H9 (cell line): ENCODE measurements at regions not wholly inside any gene's neighbourhood (a gene's known extent, or its start where the extent isn't known, plus 50 kb on each side); places are given as distances from the start of the nearest gene placed in this dataset.

ENCODE experiments used
- DNase-seq: peaks from one replicate; pipeline ENCODE4 v3.0.0-alpha.2; 2017
- H2AFZ ChIP-seq: one replicate; pipeline ENCODE4 v1.6.1; 2013; ENCODE audit warnings: mild to moderate bottlenecking, low read length, control low read depth, moderate library complexity
- H2AK5ac ChIP-seq: 2 replicates; pipeline ENCODE4 v1.6.1; 2013; ENCODE audit warnings: low read length, control low read depth, mixed read lengths; ENCODE audit not compliant: insufficient read length
- H2BK120ac ChIP-seq: one replicate; pipeline ENCODE4 v1.6.1; 2013; ENCODE audit warnings: low read depth, mild to moderate bottlenecking, low read length, control low read depth, inconsistent platforms; ENCODE audit not compliant: poor library complexity, severe bottlenecking
- H2BK12ac ChIP-seq: 2 replicates; pipeline ENCODE4 v1.6.1; 2013; ENCODE audit warnings: low read length, control low read depth, mixed read lengths, low read depth; ENCODE audit not compliant: insufficient read length
- H2BK15ac ChIP-seq: 2 replicates; pipeline ENCODE4 v1.6.1; 2013; ENCODE audit warnings: low read depth, low read length, control low read depth
- H2BK20ac ChIP-seq: one replicate; pipeline ENCODE4 v1.6.1; 2013; ENCODE audit warnings: low read depth, mild to moderate bottlenecking, low read length, control low read depth, inconsistent platforms; ENCODE audit not compliant: poor library complexity, severe bottlenecking
- H2BK5ac ChIP-seq: 2 replicates; pipeline ENCODE4 v1.6.1; 2013; ENCODE audit warnings: low read length, control low read depth, mixed read lengths; ENCODE audit not compliant: insufficient read length
- H3K14ac ChIP-seq: 2 replicates; pipeline ENCODE4 v1.6.1; 2013; ENCODE audit warnings: low read length, control low read depth; ENCODE audit not compliant: insufficient read depth
- H3K18ac ChIP-seq: 2 replicates; pipeline ENCODE4 v1.6.1; 2013; ENCODE audit warnings: low read depth, mild to moderate bottlenecking, mixed read lengths, low read length, control low read depth; ENCODE audit not compliant: insufficient read length
- H3K23ac ChIP-seq: 2 replicates; pipeline ENCODE4 v1.6.1; 2013; ENCODE audit warnings: low read length, control low read depth, mixed read lengths, low read depth; ENCODE audit not compliant: insufficient read length
- H3K23me2 ChIP-seq: 2 replicates; pipeline ENCODE4 v1.6.1; 2013; ENCODE audit warnings: low read depth, mild to moderate bottlenecking, mixed read lengths, low read length, control low read depth; ENCODE audit not compliant: insufficient read length, poor library complexity, severe bottlenecking
- H3K27ac ChIP-seq: 2 replicates; pipeline ENCODE4 v1.5.1; 2013; ENCODE audit warnings: low read length, control low read depth, mixed read lengths, low read depth; ENCODE audit not compliant: insufficient read length
- H3K27me3 ChIP-seq: 2 replicates; pipeline ENCODE4 v1.6.1; 2013; ENCODE audit warnings: low read length, control low read depth, inconsistent platforms; ENCODE audit not compliant: insufficient read depth
- H3K4ac ChIP-seq: 2 replicates; pipeline ENCODE4 v1.6.1; 2013; ENCODE audit warnings: low read depth, mild to moderate bottlenecking, control low read depth, inconsistent platforms, low read length, moderate library complexity
- H3K4me1 ChIP-seq: 2 replicates; pipeline ENCODE4 v1.6.1; 2013; ENCODE audit warnings: low read length, control low read depth, inconsistent platforms; ENCODE audit not compliant: insufficient read depth
- H3K4me2 ChIP-seq: 2 replicates; pipeline ENCODE4 v1.6.1; 2013; ENCODE audit warnings: low read length, control low read depth, mixed read lengths; ENCODE audit not compliant: insufficient read length, insufficient read depth
- H3K56ac ChIP-seq: 2 replicates; pipeline ENCODE4 v1.6.1; 2013; ENCODE audit warnings: low read depth, mild to moderate bottlenecking, mixed read lengths, low read length, control low read depth; ENCODE audit not compliant: insufficient read length
- H3K79me1 ChIP-seq: 2 replicates; pipeline ENCODE4 v1.6.1; 2013; ENCODE audit warnings: low read depth, mild to moderate bottlenecking, moderate library complexity, low read length, control low read depth, inconsistent platforms; ENCODE audit not compliant: insufficient read depth, poor library complexity, severe bottlenecking
- H3K79me2 ChIP-seq: 2 replicates; pipeline ENCODE4 v1.6.1; 2013; ENCODE audit warnings: low read length, control low read depth, inconsistent platforms; ENCODE audit not compliant: insufficient read depth
- H3K9ac ChIP-seq: 2 replicates; pipeline ENCODE4 v1.6.1; 2013; ENCODE audit warnings: low read length, control low read depth, mixed read lengths; ENCODE audit not compliant: insufficient read length; ENCODE audit errors: extremely low read depth
- H3K9me3 ChIP-seq: one replicate; pipeline ENCODE4 v1.6.1; 2013; ENCODE audit warnings: low read depth, low read length, inconsistent platforms; ENCODE audit not compliant: control insufficient read depth
- H3T11ph ChIP-seq: one replicate; pipeline ENCODE4 v1.6.1; 2013; ENCODE audit warnings: mild to moderate bottlenecking, low read length, control low read depth, inconsistent platforms
- H4K20me1 ChIP-seq: one replicate; pipeline ENCODE4 v1.6.1; 2013; ENCODE audit not compliant: control insufficient read depth, insufficient read length, insufficient read depth
- H4K5ac ChIP-seq: 2 replicates; pipeline ENCODE4 v1.6.1; 2013; ENCODE audit warnings: low read depth, mild to moderate bottlenecking, mixed read lengths, low read length, control low read depth; ENCODE audit not compliant: insufficient read length
- H4K8ac ChIP-seq: replicated peaks from 2 replicates; pipeline ENCODE4 v1.6.1; 2013; ENCODE audit warnings: low read length, control low read depth, mixed read lengths, low read depth; ENCODE audit not compliant: insufficient read length
- H4K91ac ChIP-seq: 2 replicates; pipeline ENCODE4 v1.6.1; 2013; ENCODE audit warnings: low read depth, mild to moderate bottlenecking, moderate library complexity, mixed read lengths, low read length, control low read depth; ENCODE audit not compliant: insufficient read length
- H3K27ac Mint-ChIP-seq, 3 experiments: 2 replicates in 2 of 3; 3 replicates in 1 of 3; pipeline ENCODE4 v1.8.0; 2020 to 2021; ENCODE audit warnings: mixed read lengths in 3 of 3, mild to moderate bottlenecking in 1 of 3, moderate library complexity in 1 of 3
- H3K27me3 Mint-ChIP-seq: 2 replicates; pipeline ENCODE4 v1.8.0; 2021; ENCODE audit warnings: low read depth, mild to moderate bottlenecking, moderate library complexity, mixed read lengths
- H3K36me3 Mint-ChIP-seq, 3 experiments: 2 replicates in 2 of 3; 3 replicates in 1 of 3; pipeline ENCODE4 v1.8.0; 2020 to 2021; ENCODE audit warnings: low read depth in 3 of 3, mixed read lengths in 3 of 3; ENCODE audit not compliant: insufficient read depth in 1 of 3
- H3K4me1 Mint-ChIP-seq, 2 experiments: 2 replicates each; pipeline ENCODE4 v1.8.0; 2020; ENCODE audit warnings: mixed read lengths in 2 of 2
- H3K4me3 Mint-ChIP-seq, 2 experiments: 2 replicates in 1 of 2; 3 replicates in 1 of 2; pipeline ENCODE4 v1.8.0; 2020 to 2021; ENCODE audit warnings: mild to moderate bottlenecking in 2 of 2, mixed read lengths in 2 of 2, moderate library complexity in 1 of 2
- H3K9me3 Mint-ChIP-seq, 2 experiments: 2 replicates in 1 of 2; 3 replicates in 1 of 2; pipeline ENCODE4 v1.8.0; 2020; ENCODE audit warnings: mild to moderate bottlenecking in 2 of 2, mixed read lengths in 2 of 2, moderate library complexity in 1 of 2
- CTCF ChIP-seq: fragments of 200-600 bp; sonication (generic); conservative IDR thresholded peaks from 3 replicates; pipeline ENCODE4 v1.8.0; 2021; ENCODE audit warnings: antibody characterized with exemption, mild to moderate bottlenecking
- WGBS: extraction: QIAGEN DNeasy Blood & Tissue Kit; methylation state at CpG from one replicate; pipeline ENCODE4 v1.1.7; 2013; ENCODE audit warnings: missing lambda C conversion rate, low lambda C conversion rate, mixed read lengths; ENCODE audit not compliant: insufficient read length; ENCODE audit errors: extremely low coverage; 5-methylcytosine and 5-hydroxymethylcytosine counted together

- Mint-ChIP-seq H3K4me1 (peaks cover 26 to 31% of the 10 kb centered on the region in 2 experiments), H3K27ac (no peak overlapping the region), H3K27me3 (peaks cover 21% of the 10 kb centered on the region), H3K36me3 (peaks cover 3 to 9% (median 5%) of the 10 kb centered on the region in 3 experiments; a peak in 6 of 7 replicates), H3K4me3 (no peak overlapping the region), H3K9me3 (peaks cover 5 to 6% of the 10 kb centered on the region in 2 experiments)
- no CpG with 5 or more reads among the region's 14 CpGs for WGBS
- H3K9me3 ChIP-seq = no peaks in the 10 kb centered on the region
- no peaks in the 10 kb centered on the region; the same call in 1 of the 2 replicates for H3K4me1 ChIP-seq
- no peak overlapping the region for H4K91ac ChIP-seq
- H3K4me2 ChIP-seq = no peak overlapping the region
- no peaks in the 10 kb centered on the region for H3K27me3 ChIP-seq
- no peak overlapping the region for H4K8ac ChIP-seq
- H2AK5ac ChIP-seq = no peak overlapping the region
- DNase-seq = no peak
- no peak overlapping the region; the same call in 1 of the 2 replicates for H3K14ac ChIP-seq
- H2AFZ ChIP-seq = no peak overlapping the region
- no peak for TF ChIP-seq CTCF
- no peak overlapping the region for H2BK12ac ChIP-seq
- H3K56ac ChIP-seq = no peak overlapping the region
- H3K18ac ChIP-seq = no peak overlapping the region
- H4K20me1 ChIP-seq = no peaks in the 10 kb centered on the region
- H3K4ac ChIP-seq = no peak overlapping the region
- H3K23me2 ChIP-seq = peaks cover 3% of the 10 kb centered on the region
- H3K9ac ChIP-seq = no peak overlapping the region
- no peak overlapping the region for H2BK20ac ChIP-seq
- no peak overlapping the region for H2BK15ac ChIP-seq
- H3K27ac ChIP-seq = no peak overlapping the region
- no peak overlapping the region for H2BK120ac ChIP-seq
- H3T11ph ChIP-seq = no peak overlapping the region
- H3K79me1 ChIP-seq = no peaks in the 10 kb centered on the region
- no peaks in the 10 kb centered on the region for H3K79me2 ChIP-seq
- H2BK5ac ChIP-seq = no peak overlapping the region
- H3K23ac ChIP-seq = no peak overlapping the region
- H4K5ac ChIP-seq = no peak overlapping the region
Observed at GRCh38 chr22:45077286-45077685, 67.5 kb upstream of the PHF21B start.
